A673 (cell line): ENCODE measurements at regions not wholly inside any gene's neighbourhood (a gene's known extent, or its start where the extent isn't known, plus 50 kb on each side); places are given as distances from the start of the nearest gene placed in this dataset.

Experiments used
- BruUV-seq: library from RNA; stranded (reverse); fragments of 400-500 nt; replicated peaks from 2 replicates; lab custom pipeline; 2021; lab: Mats Ljungman, UMichigan
- CTCF ChIA-PET: fragments of 300-600 bp; sonication (Branson Sonifier 250); formaldehyde crosslinking; loops from one replicate; lab custom pipeline; 2022; ENCODE audit warnings: antibody characterized with exemption; lab: Charles Lee
- POLR2A ChIA-PET: fragments of 300-600 bp; sonication (Branson Sonifier 250); formaldehyde crosslinking; loops from one replicate; lab custom pipeline; 2022; ENCODE audit warnings: antibody characterized with exemption; ENCODE audit not compliant: low non-redundant PET; lab: Charles Lee
- DNase-seq: peaks from one replicate; pipeline ENCODE4 v3.0.0-alpha.2; 2015; ENCODE audit warnings: low spot score
- H3K27ac ChIP-seq: fragments of 200-600 bp; sonication (generic); 2 replicates; pipeline ENCODE4 v1.5.1; 2016; ENCODE audit warnings: mixed run types, low read depth, mild to moderate bottlenecking, mixed read lengths, antibody characterized with exemption, low read length; ENCODE audit not compliant: poor library complexity, severe bottlenecking
- H3K27me3 ChIP-seq: fragments of 200-600 bp; sonication (generic); replicated peaks from 2 replicates; pipeline ENCODE4 v1.6.1; 2017; ENCODE audit warnings: mixed run types, low read depth, mild to moderate bottlenecking, mixed read lengths, antibody characterized with exemption, low read length; ENCODE audit not compliant: insufficient read depth, poor library complexity
- H3K36me3 ChIP-seq: fragments of 200-600 bp; sonication (generic); 2 replicates; pipeline ENCODE4 v1.6.1; 2016; ENCODE audit warnings: mixed run types, mild to moderate bottlenecking, mixed read lengths, antibody characterized with exemption, low read length; ENCODE audit not compliant: insufficient read depth, poor library complexity, severe bottlenecking
- H3K4me1 ChIP-seq: fragments of 200-600 bp; sonication (generic); 2 replicates; pipeline ENCODE4 v1.6.1; 2017; ENCODE audit warnings: mixed run types, mild to moderate bottlenecking, mixed read lengths, antibody characterized with exemption, low read length; ENCODE audit not compliant: insufficient read depth, poor library complexity, severe bottlenecking
- H3K4me3 ChIP-seq: fragments of 200-600 bp; sonication (generic); 2 replicates; pipeline ENCODE4 v1.5.1; 2016; ENCODE audit warnings: low read depth, mixed run types, mild to moderate bottlenecking, mixed read lengths, low read length; ENCODE audit not compliant: poor library complexity, severe bottlenecking
- H3K9me3 ChIP-seq: fragments of 200-600 bp; sonication (generic); 2 replicates; pipeline ENCODE4 v1.6.1; 2016; ENCODE audit warnings: mixed run types, low read depth, mild to moderate bottlenecking, mixed read lengths, antibody characterized with exemption, low read length; ENCODE audit not compliant: poor library complexity, severe bottlenecking
- CTCF ChIP-seq: fragments of 300-800, 200-600 bp; sonication (generic); conservative IDR thresholded peaks from 2 replicates; pipeline ENCODE4 v1.5.1; 2017; ENCODE audit warnings: low read depth, mild to moderate bottlenecking, antibody characterized with exemption, low read length, moderate library complexity, mixed read lengths
- EZH2 ChIP-seq: fragments of 200-600 bp; sonication (generic); IDR thresholded peaks from 2 replicates; pipeline ENCODE4 v1.6.1; 2017; ENCODE audit warnings: borderline replicate concordance, low read depth, mild to moderate bottlenecking, mixed read lengths, antibody characterized with exemption, low read length; ENCODE audit not compliant: poor library complexity, severe bottlenecking
- intact Hi-C: fragments of 100-400 bp; cut with micrococcal nuclease; formaldehyde crosslinking; loops from one replicate; pipeline ENCODE4 v1.10.0; 2022; ENCODE audit not compliant: unreplicated experiment

DNA sequence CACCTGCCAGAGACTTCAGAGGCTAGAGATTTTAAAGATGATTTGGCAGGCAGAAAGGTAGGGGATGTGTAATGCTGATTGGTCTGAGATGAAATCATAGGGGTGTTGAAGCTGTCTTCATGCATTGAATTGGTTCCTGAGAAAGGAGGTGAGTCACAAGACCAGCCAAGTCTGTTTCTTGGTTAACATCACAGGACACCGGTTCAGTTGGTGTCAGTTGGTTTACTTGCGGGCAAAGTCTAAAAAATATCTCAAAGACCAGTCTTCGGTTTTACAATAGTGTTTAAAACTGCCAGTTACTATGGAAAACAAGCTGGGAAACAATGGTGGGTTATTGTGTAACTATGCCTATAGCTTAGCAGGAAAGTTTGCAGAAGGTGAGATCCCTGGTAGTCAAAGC, 305.9 kb downstream of the BARHL2 start:
- TF ChIP-seq EZH2 (no peak), CTCF (no peak)
- BruUV-seq = no TSS peak
- intact Hi-C loops = no loop called here

DNA sequence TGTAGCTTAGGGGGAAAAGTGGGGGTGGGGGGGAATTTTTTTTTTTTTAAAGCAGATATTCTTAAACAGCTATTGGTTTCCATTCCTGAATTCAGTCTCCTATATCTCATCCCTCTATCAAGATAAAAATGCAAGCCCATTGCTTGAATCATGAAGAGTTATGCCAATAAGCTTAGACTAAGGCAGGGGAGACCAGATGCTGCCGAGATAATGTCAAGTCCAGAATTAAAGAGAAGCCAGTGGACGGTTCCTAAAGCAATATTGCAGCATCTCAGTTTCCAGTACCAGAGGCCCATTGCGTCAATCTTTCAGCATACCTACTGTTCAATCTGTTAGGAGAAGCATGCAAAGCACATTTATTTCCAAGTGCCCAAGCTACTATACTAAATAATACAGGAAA, 309.4 kb downstream of the BARHL2 start:
- Histone ChIP-seq H3K36me3 (no peaks in the 10 kb centered on the region), H3K9me3 (no peaks in the 10 kb centered on the region), H3K27ac (no peak overlapping the region), H3K4me3 (no peak overlapping the region), H3K4me1 (peaks cover 10% of the 10 kb centered on the region), H3K27me3 (no peaks in the 10 kb centered on the region)
- ChIA-PET POLR2A (no interaction called here), CTCF (no interaction called here)
- intact Hi-C loops = no loop called here
- DNase-seq = no peak
- TF ChIP-seq CTCF (no peak), EZH2 (no peak)
- BruUV-seq = no TSS peak

More for the DNA sequence above, 305.9 kb downstream of the BARHL2 start:
- Histone ChIP-seq H3K27ac (no peak overlapping the region), H3K4me1 (peaks cover 4% of the 10 kb centered on the region), H3K36me3 (no peaks in the 10 kb centered on the region), H3K4me3 (no peak overlapping the region), H3K9me3 (peaks cover 6% of the 10 kb centered on the region), H3K27me3 (no peaks in the 10 kb centered on the region)
- no peak for DNase-seq
- ChIA-PET POLR2A (no interaction called here), CTCF (no interaction called here)

- no peaks in the 10 kb centered on the region for H3K9me3 ChIP-seq
- intact Hi-C loops = no loop called here
- BruUV-seq = no TSS peak
- TF ChIP-seq EZH2 (no peak), CTCF (no peak)
- peaks cover 8% of the 10 kb centered on the region for H3K4me1 ChIP-seq
- CTCF ChIA-PET = no interaction called here
- no peak overlapping the region for H3K4me3 ChIP-seq
- POLR2A ChIA-PET = no interaction called here
- H3K36me3 ChIP-seq = no peaks in the 10 kb centered on the region
- DNase-seq = no peak
- no peaks in the 10 kb centered on the region for H3K27me3 ChIP-seq
- no peak overlapping the region for H3K27ac ChIP-seq
Measured at GRCh38 chr1:90405726-90406125, 311.4 kb downstream of the BARHL2 start.
